GM12878 (cell line): ENCODE measurements at regions not wholly inside any gene's neighbourhood (a gene's known extent, or its start where the extent isn't known, plus 50 kb on each side); places are given as distances from the start of the nearest gene placed in this dataset.

Source experiments
- ATAC-seq: fragments of 200-7000 bp; cut with Tn5 transposase; 3 replicates; pipeline ENCODE4 v1.9.1; 2020; ENCODE audit warnings: mild to moderate bottlenecking, moderate library complexity
- BruUV-seq: library from RNA; stranded (reverse); fragments of 400-500 nt; replicated peaks from 2 replicates; lab custom pipeline; 2021; lab: Mats Ljungman, UMichigan
- CTCF ChIA-PET: fragments of 300-600 bp; sonication (Branson Sonifier 250); formaldehyde crosslinking; extraction: SDS; loops from one replicate; lab custom pipeline; 2021; ENCODE audit warnings: inconsistent platforms; lab: Yijun Ruan, JAX
- POLR2A ChIA-PET: fragments of 350-600 bp; formaldehyde crosslinking; extraction: SDS; loops from one replicate; lab custom pipeline; 2021; ENCODE audit warnings: inconsistent platforms; lab: Charles Lee
- RAD21 ChIA-PET: fragments of 300-600 bp; sonication (Branson Sonifier 250); formaldehyde crosslinking; loops from one replicate; lab custom pipeline; 2023; ENCODE audit warnings: antibody characterized with exemption; ENCODE audit not compliant: unreplicated experiment; lab: Charles Lee
- SMC1A ChIA-PET: fragments of 300-600 bp; sonication (Branson Sonifier 250); formaldehyde crosslinking; loops from one replicate; lab custom pipeline; 2023; ENCODE audit not compliant: unreplicated experiment, uncharacterized antibody; lab: Charles Lee
- DNase-seq: peaks from one replicate; pipeline ENCODE4 v3.0.0-alpha.2; 2011; ENCODE audit warnings: low read depth, low spot score
- FAIRE-seq: peaks from 3 replicates; lab custom pipeline; 2011; peaks lifted over from hg19 to GRCh38; lab: Jason Lieb, UNC
- H2AFZ ChIP-seq: 2 replicates; pipeline ENCODE4 v1.6.0; 2011; ENCODE audit warnings: low read depth, low read length, control low read depth; ENCODE audit not compliant: control insufficient read depth
- H3K27ac ChIP-seq: 2 replicates; pipeline ENCODE4 v1.5.1; 2011; ENCODE audit warnings: control low read depth; ENCODE audit not compliant: control insufficient read depth, insufficient read depth
- H3K27me3 ChIP-seq, 2 experiments: replicated peaks in 1 of 2; 2 replicates each; pipeline versions ENCODE4 v1.6.0 to v1.6.1; 2011; ENCODE audit warnings: low read length in 1 of 2; ENCODE audit not compliant: control insufficient read depth in 2 of 2, insufficient read depth in 2 of 2
- H3K36me3 ChIP-seq, 2 experiments: 2 replicates each; pipeline ENCODE4 v1.5.1; 2011; ENCODE audit warnings: low read length in 1 of 2; ENCODE audit not compliant: control insufficient read depth in 2 of 2, insufficient read depth in 2 of 2
- H3K4me1 ChIP-seq: 2 replicates; pipeline ENCODE4 v1.6.1; 2011; ENCODE audit warnings: mild to moderate bottlenecking, low read length, moderate library complexity, mixed read lengths; ENCODE audit not compliant: control insufficient read depth, insufficient read depth
- H3K4me2 ChIP-seq: 2 replicates; pipeline ENCODE4 v1.6.0; 2011; ENCODE audit warnings: control low read depth; ENCODE audit not compliant: control insufficient read depth, insufficient read depth
- H3K4me3 ChIP-seq: fragments of 200-600 bp; sonication (generic); 2 replicates; pipeline ENCODE4 v1.5.1; 2016
- H3K79me2 ChIP-seq: 2 replicates; pipeline ENCODE4 v1.6.0; 2011; ENCODE audit warnings: low read length; ENCODE audit not compliant: control insufficient read depth, insufficient read depth
- H3K9ac ChIP-seq: 2 replicates; pipeline ENCODE4 v1.8.0; 2011; ENCODE audit warnings: low read length, control low read depth, mixed read lengths; ENCODE audit not compliant: control insufficient read depth, insufficient read depth
- H3K9me3 ChIP-seq: replicated peaks from 3 replicates; pipeline ENCODE4 v1.5.1; 2011; ENCODE audit warnings: mild to moderate bottlenecking, low read length; ENCODE audit not compliant: control insufficient read depth, insufficient read depth
- H4K20me1 ChIP-seq: 2 replicates; pipeline ENCODE4 v1.6.0; 2011; ENCODE audit not compliant: control insufficient read depth, insufficient read depth
- ATF7 ChIP-seq: fragments of 450-650 bp; IDR thresholded peaks from 2 replicates; pipeline ENCODE4 v1.6.1; 2016; ENCODE audit warnings: low read depth, mild to moderate bottlenecking
- ETV6 ChIP-seq, 2 experiments: fragments of 450-650 bp in 1 of 2; IDR thresholded peaks in 1 of 2; conservative IDR thresholded peaks in 1 of 2; 2 replicates each; pipeline ENCODE4 v1.6.1; 2014; ENCODE audit warnings: antibody characterized with exemption in 1 of 2, borderline replicate concordance in 1 of 2, low read depth in 1 of 2, mild to moderate bottlenecking in 1 of 2, moderate library complexity in 1 of 2
- HDAC6 ChIP-seq: fragments of 200-600 bp; sonication (generic); IDR thresholded peaks from one replicate; pipeline ENCODE4 v1.8.0; 2017; ENCODE audit warnings: antibody characterized with exemption; ENCODE audit not compliant: unreplicated experiment
- IRF4 ChIP-seq: IDR thresholded peaks from 2 replicates; pipeline ENCODE4 v1.6.1; 2011; ENCODE audit warnings: low read depth, low read length
- MAX ChIP-seq: IDR thresholded peaks from 2 replicates; pipeline ENCODE4 v1.6.1; 2012; ENCODE audit warnings: low read depth, low read length, improper control_type of control experiment
- MEF2A ChIP-seq: IDR thresholded peaks from 2 replicates; pipeline ENCODE4 v1.6.1; 2011; ENCODE audit warnings: low read depth, mild to moderate bottlenecking, low read length, moderate library complexity; ENCODE audit not compliant: insufficient read depth
- POLR2A ChIP-seq: IDR thresholded peaks from 2 replicates; pipeline ENCODE4 v1.6.1; 2011; ENCODE audit warnings: low read depth, mild to moderate bottlenecking, low read length
- RFX5 ChIP-seq: IDR thresholded peaks from 2 replicates; pipeline ENCODE4 v1.6.1; 2011; ENCODE audit warnings: low read depth, low read length, improper control_type of control experiment
- RUNX3 ChIP-seq: IDR thresholded peaks from 2 replicates; pipeline ENCODE4 v1.6.1; 2012; ENCODE audit warnings: low read length, inconsistent platforms
- SIN3A ChIP-seq: IDR thresholded peaks from 2 replicates; pipeline ENCODE4 v1.6.1; 2012; ENCODE audit warnings: low read depth, low read length, improper control_type of control experiment
- SKIL ChIP-seq: fragments of 450-650 bp; IDR thresholded peaks from 2 replicates; pipeline ENCODE4 v1.6.1; 2017; ENCODE audit warnings: mild to moderate bottlenecking, low read depth, inconsistent platforms; ENCODE audit not compliant: poor library complexity, severe bottlenecking
- USF2 ChIP-seq: IDR thresholded peaks from 2 replicates; pipeline ENCODE4 v1.6.1; 2011; ENCODE audit warnings: low read depth, low read length, improper control_type of control experiment, borderline replicate concordance
- WRNIP1 ChIP-seq: IDR thresholded peaks from 2 replicates; pipeline ENCODE4 v1.6.1; 2011; ENCODE audit warnings: low read depth, low read length, improper control_type of control experiment, borderline replicate concordance
- ZNF24 ChIP-seq: fragments of 450-650 bp; IDR thresholded peaks from 2 replicates; pipeline ENCODE4 v1.6.1; 2017; ENCODE audit warnings: antibody characterized with exemption, mild to moderate bottlenecking
- WGBS: methylation state at CpG from one replicate; pipeline ENCODE4 v1.1.6; 2016; ENCODE audit warnings: low lambda C conversion rate; ENCODE audit not compliant: insufficient replicate concordance, insufficient coverage; ENCODE audit errors: missing lambda C conversion rate; 5-methylcytosine and 5-hydroxymethylcytosine counted together
- in situ Hi-C: fragments of 300-500 bp; cut with MboI; formaldehyde crosslinking; loops from 9 replicates; pipeline ENCODE4 v1.14.3; 2018; ENCODE audit warnings: mixed read lengths
- intact Hi-C: fragments of 100-400 bp; cut with micrococcal nuclease; formaldehyde crosslinking; loops from one replicate; pipeline ENCODE4 v1.14.2; 2022; ENCODE audit not compliant: unreplicated experiment

- TF ChIP-seq ETV6 (conservative IDR thresholded peaks at IDR 0.05 in 1 of 2, IDR thresholded peaks at IDR 0.05 in 1 of 2; ENCODE audit: borderline replicate concordance in 1 of 2, low read depth in 1 of 2), result no peak
- TF ChIP-seq HDAC6, result no peak
- TF ChIP-seq SKIL, result no peak
- TF ChIP-seq, all 136 proteins: peak for 0
Measured at GRCh38 chr12:58502841-58503240, 417.5 kb downstream of the LRIG3 start (continued).

- H3K27ac ChIP-seq, result no peak overlapping the region
- no peak overlapping the region for H3K4me2 ChIP-seq
- POLR2A ChIA-PET, result no interaction called here
- in situ Hi-C loops (no loop called here), intact Hi-C loops (no loop called here)
- TF ChIP-seq RFX5, result no peak
- no peak for TF ChIP-seq IRF4
- TF ChIP-seq ZNF24, result no peak
- TF ChIP-seq ATF7, result no peak
- TF ChIP-seq RUNX3, result no peak
- TF ChIP-seq WRNIP1, result no peak
- TF ChIP-seq POLR2A, result no peak
- no peak for TF ChIP-seq MAX
- no peak for TF ChIP-seq USF2
- no peak for TF ChIP-seq SIN3A
- TF ChIP-seq MEF2A, result no peak
- H3K9ac ChIP-seq, result no peak overlapping the region
- no peak overlapping the region for H3K4me3 ChIP-seq
- RAD21 ChIA-PET, result no interaction called here
- H3K36me3 ChIP-seq, result no peaks in the 10 kb centered on the region
- SMC1A ChIA-PET, result interaction anchor here (1.0 kb wide), 1 partner anchor 8 kb away, joined by 3 read pairs; no protein-coding TSS in a partner anchor
- H3K27me3 ChIP-seq, result no peaks in the 10 kb centered on the region
- no peaks in the 10 kb centered on the region for H4K20me1 ChIP-seq
- WGBS, result 1% methylated on average over 2 of the region's 2 CpGs
- no peaks in the 10 kb centered on the region for H3K4me1 ChIP-seq
- no TSS peak for BruUV-seq
- no peaks in the 10 kb centered on the region for H3K79me2 ChIP-seq
- no peak overlapping the region for H2AFZ ChIP-seq
- CTCF ChIA-PET, result no interaction called here
- no peak for FAIRE-seq
- no peak for DNase-seq
- ATAC-seq, result peak; percentile 38
- H3K9me3 ChIP-seq, result no peaks in the 10 kb centered on the region
Measured at GRCh38 chr12:58503731-58504130, 416.6 kb downstream of the LRIG3 start.
